SU-DHL-6 (cell line): ENCODE measurements at regions not wholly inside any gene's neighbourhood (a gene's known extent, or its start where the extent isn't known, plus 50 kb on each side); places are given as distances from the start of the nearest gene placed in this dataset.
"Not testable (repeated sequence)": the region's sequence is repeated elsewhere in the genome, so short reads cannot be mapped to it uniquely, and the experiment has no call there.

ENCODE experiments used
- H2AFZ ChIP-seq: fragments of 200-600 bp; sonication (generic); 2 replicates; pipeline ENCODE4 v1.6.1; 2014; ENCODE audit warnings: low read depth, mild to moderate bottlenecking, moderate library complexity, mixed read lengths, antibody characterized with exemption, low read length; ENCODE audit not compliant: severe bottlenecking
- H3F3A ChIP-seq: fragments of 200-600 bp; shearing (Covaris generic); 2 replicates; pipeline ENCODE4 v1.6.0; 2016; ENCODE audit warnings: antibody characterized with exemption, mild to moderate bottlenecking; ENCODE audit not compliant: insufficient read depth
- H3K27ac ChIP-seq: fragments of 200-600 bp; sonication (generic); 2 replicates; pipeline ENCODE4 v1.5.1; 2016; ENCODE audit warnings: low read depth, mild to moderate bottlenecking, low read length, moderate library complexity, mixed read lengths
- H3K27me3 ChIP-seq: fragments of 200-600 bp; sonication (generic), shearing (Covaris generic); 2 replicates; pipeline ENCODE4 v1.6.0; 2014; ENCODE audit warnings: mild to moderate bottlenecking, low read length
- H3K36me3 ChIP-seq: fragments of 200-600 bp; sonication (generic); 2 replicates; pipeline ENCODE4 v1.6.1; 2014; ENCODE audit warnings: mild to moderate bottlenecking, low read length, mixed read lengths
- H3K4me2 ChIP-seq: fragments of 300-600, 200-600 bp; shearing (Covaris generic), sonication (generic); 2 replicates; pipeline ENCODE4 v1.6.0; 2014; ENCODE audit warnings: low read length, low read depth, mild to moderate bottlenecking; ENCODE audit not compliant: poor library complexity, severe bottlenecking
- H3K4me3 ChIP-seq: fragments of 200-600 bp; sonication (generic); 2 replicates; pipeline ENCODE4 v1.5.1; 2014; ENCODE audit warnings: antibody characterized with exemption, low read length, mild to moderate bottlenecking, mixed read lengths; ENCODE audit not compliant: insufficient read depth, poor library complexity, severe bottlenecking
- H3K79me2 ChIP-seq: fragments of 200-600 bp; sonication (generic); 2 replicates; pipeline ENCODE4 v1.6.1; 2014; ENCODE audit warnings: mild to moderate bottlenecking, low read length, moderate library complexity; ENCODE audit not compliant: insufficient read depth
- H3K9ac ChIP-seq: fragments of 200-600 bp; sonication (generic); 2 replicates; pipeline ENCODE4 v1.7.0; 2014; ENCODE audit warnings: mild to moderate bottlenecking, low read length
- H3K9me2 ChIP-seq: fragments of 200-600 bp; sonication (generic); replicated peaks from 2 replicates; pipeline ENCODE4 v1.6.1; 2014; ENCODE audit warnings: low read length; ENCODE audit not compliant: insufficient read depth
- H3K9me3 ChIP-seq: fragments of 200-600 bp; sonication (generic); 2 replicates; pipeline ENCODE4 v1.6.1; 2014; ENCODE audit warnings: low read length, mixed read lengths; ENCODE audit not compliant: insufficient read depth
- H4K20me1 ChIP-seq: fragments of 200-600 bp; sonication (generic); 2 replicates; pipeline ENCODE4 v1.6.1; 2014; ENCODE audit warnings: low read depth, mild to moderate bottlenecking, antibody characterized with exemption, low read length, moderate library complexity, mixed read lengths

DNA sequence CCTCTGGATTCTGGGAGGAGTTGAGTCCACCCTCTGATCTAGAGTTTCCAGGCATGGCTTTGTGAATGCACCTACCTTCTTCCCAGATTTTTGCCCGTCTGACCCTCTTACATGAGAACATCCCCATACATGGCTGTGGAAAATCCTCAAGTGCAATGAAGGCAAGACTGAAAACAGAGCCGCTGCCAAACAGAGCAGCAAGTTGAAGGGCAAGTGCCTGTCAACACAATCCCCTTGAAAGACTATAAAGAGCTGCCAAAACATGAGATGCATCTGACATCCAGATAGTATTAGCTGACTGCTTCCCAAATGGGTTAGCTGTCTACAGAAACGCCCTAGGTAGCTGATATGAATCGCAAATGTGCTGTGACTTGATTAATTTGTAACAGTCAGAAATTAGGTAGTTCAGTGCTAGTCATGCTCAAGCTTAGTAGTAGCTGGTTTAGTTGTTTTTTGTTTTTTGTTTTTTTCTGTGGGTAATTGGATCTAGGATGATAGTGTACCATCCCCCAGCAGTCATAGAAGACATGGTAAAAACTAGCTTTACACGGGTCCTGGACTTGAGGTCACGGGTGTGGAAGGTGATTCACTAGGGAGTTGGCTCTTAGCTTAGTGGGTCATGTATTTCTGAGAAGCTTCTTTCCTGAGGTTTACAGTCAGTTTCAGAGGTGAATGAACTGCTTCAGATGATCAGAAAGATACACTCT lies 302.8 kb upstream of the PLGLB1 start:
- H3K9ac ChIP-seq, H3K27me3 ChIP-seq, H3K4me2 ChIP-seq, H3K36me3 ChIP-seq, H3K9me3 ChIP-seq, H2AFZ ChIP-seq, H3K27ac ChIP-seq, H3K9me2 ChIP-seq, H3K4me3 ChIP-seq, H4K20me1 ChIP-seq, H3K79me2 ChIP-seq, H3F3A ChIP-seq: not testable (repeated sequence)

DNA sequence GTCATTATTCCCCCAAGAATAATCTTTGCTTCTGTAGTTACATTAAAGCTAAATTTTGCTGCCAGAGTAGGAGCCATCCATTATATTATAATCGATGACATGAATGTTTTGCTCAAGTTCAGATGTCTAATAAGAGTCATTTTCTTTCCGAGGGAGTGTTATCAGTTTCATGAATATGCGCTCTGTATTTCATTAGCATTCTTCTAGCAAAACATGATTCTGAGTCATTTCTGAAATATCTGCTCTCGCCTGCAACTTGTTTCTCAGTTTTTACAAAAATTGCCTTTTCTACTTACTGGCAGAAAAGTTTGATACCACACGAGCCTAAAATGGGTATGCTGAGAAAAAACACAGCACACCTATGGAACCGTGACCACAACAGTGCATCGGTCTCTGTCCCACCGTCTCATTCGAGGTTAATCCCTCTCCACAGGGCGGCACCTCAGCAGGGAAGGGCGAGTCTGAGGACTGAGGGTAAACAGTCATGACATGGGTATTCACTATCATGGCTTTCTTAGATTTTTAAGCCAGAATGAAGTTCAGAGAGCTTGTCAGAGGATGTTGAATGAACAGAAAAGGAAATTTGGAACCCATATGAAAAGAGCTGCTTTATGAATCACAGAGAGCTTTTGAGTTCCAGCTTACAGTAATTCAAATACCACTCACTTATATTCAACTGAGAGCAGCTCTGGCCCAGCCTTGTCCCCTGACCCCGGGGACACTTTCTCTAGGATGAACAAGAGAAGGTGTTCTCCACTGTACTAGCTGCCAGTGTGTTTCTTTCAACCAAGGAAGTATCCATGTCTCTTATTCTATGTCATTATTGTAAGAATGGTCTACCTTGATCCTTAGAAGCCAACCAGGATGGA lies 303.6 kb upstream of the PLGLB1 start:
- H3K79me2 ChIP-seq, H3K9me3 ChIP-seq, H3K27ac ChIP-seq, H3K27me3 ChIP-seq, H3K4me2 ChIP-seq, H2AFZ ChIP-seq, H3K9ac ChIP-seq, H4K20me1 ChIP-seq, H3K4me3 ChIP-seq, H3F3A ChIP-seq, H3K36me3 ChIP-seq, H3K9me2 ChIP-seq: not testable (repeated sequence)

DNA sequence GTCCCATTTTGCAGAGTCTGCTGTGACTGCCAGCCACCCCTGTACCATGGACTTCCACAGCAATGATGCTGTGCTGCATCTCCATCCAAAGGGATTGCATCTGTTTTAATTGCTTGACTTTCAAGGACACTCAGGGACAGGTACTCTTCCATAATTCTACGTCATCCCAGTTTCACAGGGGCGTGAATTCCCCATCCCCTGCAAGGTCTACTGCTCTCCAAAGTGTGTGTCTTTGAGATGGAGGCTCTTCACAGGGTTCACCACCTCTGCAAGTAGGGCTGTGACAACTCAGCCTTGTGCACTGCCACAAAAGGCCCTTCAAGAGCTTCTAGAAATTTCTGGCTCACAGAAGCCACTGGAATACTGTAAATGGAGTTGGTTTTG lies 304.3 kb upstream of the PLGLB1 start:
- not testable (repeated sequence) for H3K27ac ChIP-seq, H2AFZ ChIP-seq, H4K20me1 ChIP-seq, H3K79me2 ChIP-seq, H3K9ac ChIP-seq, H3F3A ChIP-seq, H3K27me3 ChIP-seq, H3K4me2 ChIP-seq, H3K4me3 ChIP-seq, H3K9me3 ChIP-seq, H3K9me2 ChIP-seq, H3K36me3 ChIP-seq

- not testable (repeated sequence) for H3K9me2 ChIP-seq, H3F3A ChIP-seq, H3K36me3 ChIP-seq, H3K27me3 ChIP-seq, H3K27ac ChIP-seq, H2AFZ ChIP-seq, H3K9ac ChIP-seq, H3K79me2 ChIP-seq, H4K20me1 ChIP-seq, H3K9me3 ChIP-seq, H3K4me2 ChIP-seq, H3K4me3 ChIP-seq
Observed at GRCh38 chr2:87326754-87327153, 305.1 kb upstream of the PLGLB1 start.

- H3K4me2 ChIP-seq, H3K36me3 ChIP-seq, H3F3A ChIP-seq, H3K9ac ChIP-seq, H2AFZ ChIP-seq, H3K27ac ChIP-seq, H3K9me2 ChIP-seq, H3K79me2 ChIP-seq, H3K4me3 ChIP-seq, H4K20me1 ChIP-seq, H3K9me3 ChIP-seq, H3K27me3 ChIP-seq: not testable (repeated sequence)
Observed at GRCh38 chr2:87327648-87328371, 306.2 kb upstream of the PLGLB1 start.

GRCh38 chr2:87329529-87329928 lies 307.9 kb upstream of the PLGLB1 start:
- H3K27me3 ChIP-seq, H3K9ac ChIP-seq, H3K27ac ChIP-seq, H3K36me3 ChIP-seq, H3K4me2 ChIP-seq, H3K4me3 ChIP-seq, H2AFZ ChIP-seq, H3F3A ChIP-seq, H3K9me2 ChIP-seq, H3K79me2 ChIP-seq, H4K20me1 ChIP-seq, H3K9me3 ChIP-seq: not testable (repeated sequence)

- not testable (repeated sequence) for H2AFZ ChIP-seq, H3K27me3 ChIP-seq
Observed at GRCh38 chr2:87330486-87330885, 308.8 kb upstream of the PLGLB1 start.

More at GRCh38 chr2:87330486-87330885, 308.8 kb upstream of the PLGLB1 start:
- H3K36me3 ChIP-seq, H3K4me3 ChIP-seq, H4K20me1 ChIP-seq, H3F3A ChIP-seq, H3K9me2 ChIP-seq, H3K79me2 ChIP-seq, H3K9ac ChIP-seq, H3K4me2 ChIP-seq, H3K27ac ChIP-seq, H3K9me3 ChIP-seq: not testable (repeated sequence)
